T-helper 1 cell (primary cell): ENCODE measurements at regions not wholly inside any gene's neighbourhood (a gene's known extent, or its start where the extent isn't known, plus 50 kb on each side); places are given as distances from the start of the nearest gene placed in this dataset.

Experiments
- DNase-seq, 5 donors: peaks; one replicate each; pipeline ENCODE4 v3.0.0-alpha.2; 2012 to 2020

DNA sequence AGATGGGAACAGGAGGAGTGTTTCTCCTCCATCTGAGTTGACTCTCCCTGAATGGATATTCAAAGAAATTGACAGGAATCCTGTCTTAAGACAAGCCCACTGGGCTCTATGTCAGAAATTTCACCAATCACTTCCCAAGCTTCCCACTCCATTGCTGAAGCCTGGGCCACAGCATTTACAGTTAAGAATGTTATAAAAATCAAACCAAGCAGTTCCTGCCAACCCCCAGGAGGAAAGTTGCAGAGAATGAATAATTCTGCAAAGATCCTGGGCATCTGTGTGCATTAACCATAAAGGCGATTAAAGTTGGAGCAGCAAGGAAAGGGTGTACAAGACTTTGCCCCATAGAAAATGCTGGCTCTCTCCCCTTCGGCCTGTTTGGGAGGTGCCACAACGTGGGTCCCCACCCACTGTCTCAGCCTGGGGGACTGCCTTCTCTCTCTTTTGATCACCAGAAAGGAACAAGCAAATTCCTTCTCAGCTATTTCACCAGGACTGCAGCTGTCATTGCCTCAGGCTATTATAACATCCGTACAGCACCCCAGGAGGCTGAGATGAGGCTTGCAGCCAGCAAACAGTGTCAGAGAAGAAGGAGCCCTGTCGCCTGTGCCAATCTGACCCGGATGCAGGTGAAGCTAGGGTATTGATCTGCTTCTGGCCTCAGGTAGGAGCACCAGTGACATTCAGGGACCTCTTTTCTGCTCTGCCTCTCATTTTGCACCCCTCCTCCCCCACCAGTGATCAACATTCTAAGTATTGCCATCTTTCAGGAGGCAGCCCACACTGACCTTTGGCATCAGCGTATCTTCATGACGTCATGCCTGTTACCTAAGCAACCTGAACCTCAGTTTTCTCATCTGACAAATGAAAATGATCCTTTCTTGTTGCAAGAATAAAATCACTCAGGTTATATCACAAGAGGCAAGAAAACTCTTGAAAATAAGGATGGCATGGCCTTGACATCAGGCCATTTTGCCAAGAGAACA, 219.0 kb downstream of the SH3BP4 start:
- no peak for DNase-seq

DNA sequence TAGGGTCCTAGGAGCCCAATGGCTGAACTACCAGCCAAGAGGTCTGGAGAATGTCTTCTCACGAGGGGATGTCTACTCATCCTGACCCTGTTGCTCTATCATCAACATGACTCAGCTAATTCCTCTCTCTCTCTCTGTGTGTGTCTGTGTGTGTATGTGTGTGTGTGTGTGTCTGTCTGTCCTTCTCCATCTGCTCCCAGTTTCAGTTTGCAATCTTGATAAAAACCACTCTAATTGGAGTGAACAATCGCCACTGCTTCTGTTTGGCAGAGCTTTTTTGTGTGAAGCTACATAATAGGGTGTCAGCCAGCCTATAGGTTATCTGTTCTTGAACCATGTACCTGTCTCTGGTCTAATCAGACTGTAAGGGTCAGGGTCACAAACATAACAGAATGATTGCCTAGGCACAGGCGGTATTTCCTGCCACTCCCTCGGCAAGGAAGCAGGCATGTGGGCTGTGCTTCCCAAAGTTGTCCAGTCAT, 219.8 kb downstream of the SH3BP4 start:
- no peak for DNase-seq

DNA sequence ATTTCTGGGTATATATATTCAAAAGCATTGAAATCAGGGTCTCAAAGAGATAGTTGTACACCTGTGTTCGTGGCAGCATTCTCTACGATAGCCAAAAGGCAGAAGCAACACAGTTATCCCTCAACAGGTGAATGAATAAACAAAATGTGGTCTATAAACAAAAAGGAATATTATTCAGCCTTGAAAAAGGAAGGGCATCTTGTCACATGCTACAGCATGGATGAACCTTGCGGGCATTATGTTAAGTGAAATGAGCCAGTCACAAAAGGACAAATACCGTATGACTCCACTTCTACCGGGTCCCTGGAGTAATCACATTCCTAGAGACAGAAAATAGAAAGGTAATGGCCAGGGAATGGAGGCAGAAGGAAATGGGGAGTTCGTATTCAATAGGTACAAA, 228.8 kb downstream of the SH3BP4 start:
- DNase-seq, result no peak

DNA sequence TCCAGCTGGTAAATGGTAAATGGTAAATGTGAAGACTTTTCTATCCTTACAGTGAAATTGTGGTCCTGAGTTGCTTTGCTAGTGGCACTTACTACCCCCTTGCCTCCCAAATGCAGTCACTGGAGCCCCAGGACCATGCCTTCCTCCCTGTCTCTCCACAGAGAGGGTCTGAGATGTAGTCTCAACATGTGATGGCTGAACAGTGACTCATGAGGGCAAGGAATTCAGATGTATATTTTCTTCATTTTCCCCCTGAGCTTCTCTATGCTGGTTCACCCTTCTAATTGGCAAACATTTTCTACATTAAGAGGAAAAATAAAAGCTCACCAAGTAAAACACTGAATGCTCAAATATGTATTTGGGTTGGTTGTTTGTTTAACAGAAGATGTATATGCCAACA, 232.0 kb downstream of the SH3BP4 start:
- no peak for DNase-seq

DNA sequence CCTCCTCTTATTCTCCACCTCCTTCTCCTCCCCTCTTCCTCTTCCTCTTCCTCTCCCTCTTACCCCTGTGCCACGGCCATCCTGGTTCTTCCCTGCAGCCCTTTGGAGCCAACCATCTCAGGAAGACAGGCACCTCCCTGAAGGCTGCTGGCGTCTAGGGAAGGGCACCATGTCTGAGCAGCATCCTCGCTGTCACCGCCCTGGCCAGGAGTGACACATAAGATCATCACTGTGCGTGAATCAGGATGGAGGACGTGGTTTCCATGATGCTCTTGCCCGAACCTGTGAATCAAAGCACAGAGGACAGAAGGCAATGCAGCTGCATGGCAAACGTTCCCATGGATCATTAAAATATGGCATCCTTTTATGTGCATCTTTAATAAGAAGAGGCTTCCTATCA, 236.0 kb downstream of the SH3BP4 start:
- DNase-seq, result no peak

DNA sequence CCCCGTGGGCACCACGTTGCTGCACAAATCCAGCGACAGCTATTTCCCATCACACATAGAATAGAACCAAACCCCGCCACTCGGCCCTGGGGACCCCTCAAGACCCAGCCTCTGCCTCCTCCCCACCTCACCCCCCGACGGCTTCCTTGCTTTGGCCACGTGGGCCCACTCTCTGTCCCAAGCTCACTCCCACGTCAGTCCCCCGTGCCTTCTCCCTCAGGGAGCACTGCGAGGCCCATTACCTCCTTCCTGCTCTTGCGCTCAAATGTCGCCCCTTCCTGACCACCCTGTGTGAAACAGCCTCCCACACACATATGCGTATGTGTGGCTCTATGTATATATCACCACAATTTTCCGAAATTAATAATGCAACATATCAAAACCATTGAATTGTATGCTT, 239.7 kb downstream of the SH3BP4 start:
- no peak for DNase-seq

DNA sequence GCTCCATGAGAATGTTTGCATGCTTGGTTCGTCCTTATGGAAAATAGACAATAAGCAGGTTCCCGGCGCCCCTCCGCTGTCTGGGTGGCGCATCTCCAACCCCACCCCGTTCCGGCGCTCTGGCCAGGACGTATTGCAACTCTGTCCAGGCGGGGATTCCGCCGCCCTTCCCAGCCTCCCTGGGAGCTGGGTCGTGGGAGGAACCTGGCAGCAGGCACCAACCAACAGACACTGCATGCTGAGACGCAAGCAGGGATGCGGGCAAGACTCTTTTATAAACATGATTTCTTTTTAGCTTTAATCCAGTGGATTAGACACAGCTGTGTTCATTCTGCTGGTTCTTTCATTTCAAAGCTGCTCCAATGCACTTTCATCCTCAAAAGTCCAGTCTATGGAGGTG, 240.2 kb downstream of the SH3BP4 start:
- no peak for DNase-seq

DNA sequence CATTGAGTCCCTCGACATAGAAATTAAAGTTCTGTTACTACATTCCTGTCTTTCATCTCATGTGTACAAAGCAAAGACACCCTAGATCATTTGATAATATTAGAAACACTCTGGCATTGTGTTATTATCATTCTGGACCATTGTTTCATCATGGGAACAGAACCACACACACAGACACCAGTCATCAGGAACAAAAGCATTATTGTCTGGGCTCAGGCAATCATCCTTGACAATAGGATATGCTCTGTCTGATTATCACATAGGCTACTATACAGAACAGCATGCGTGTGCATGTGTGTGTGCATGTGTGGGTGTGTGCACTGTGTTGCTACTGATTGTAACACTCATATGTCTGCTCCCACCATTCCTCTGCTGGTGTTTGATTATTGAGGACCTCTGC, 242.5 kb downstream of the SH3BP4 start:
- no peak for DNase-seq

DNA sequence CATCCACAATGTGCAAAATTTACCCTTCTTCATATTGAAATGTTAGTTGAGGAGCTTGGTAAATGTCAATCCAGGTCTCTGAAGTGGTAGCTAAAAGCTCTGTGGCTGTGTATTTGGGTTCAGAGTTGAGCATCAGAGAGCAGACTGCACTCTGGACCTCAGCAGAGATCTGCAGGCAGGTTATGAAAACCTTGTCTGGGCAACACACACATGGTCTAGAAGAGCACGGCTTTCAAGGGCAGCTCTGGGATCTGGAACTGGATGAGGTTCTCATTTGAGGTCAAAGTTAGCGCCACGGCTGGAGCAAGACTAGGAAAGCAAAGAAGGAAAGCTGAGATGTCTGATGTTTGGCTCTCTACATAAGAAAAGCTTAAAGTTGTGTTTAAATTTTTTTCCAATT, 243.0 kb downstream of the SH3BP4 start:
- no peak for DNase-seq

DNA sequence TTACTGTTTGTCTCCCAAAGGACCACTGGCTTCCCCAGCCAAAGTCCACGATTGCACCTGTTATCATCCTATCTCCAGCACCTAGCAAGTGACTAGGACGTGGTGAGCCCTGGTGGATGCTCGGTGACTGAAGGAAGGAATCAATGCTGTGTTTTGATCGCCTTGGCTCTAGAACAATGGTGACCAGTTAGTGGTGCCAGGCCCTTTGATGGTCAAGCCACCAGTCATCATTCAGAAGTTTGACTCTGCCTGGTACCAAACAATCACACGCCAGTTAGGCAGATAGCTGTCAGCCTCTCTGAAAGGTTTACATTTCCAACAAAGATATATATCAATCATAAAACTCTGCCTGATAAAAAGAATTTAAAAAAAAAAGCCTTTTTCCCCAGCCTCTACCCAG, 244.1 kb downstream of the SH3BP4 start:
- no peak for DNase-seq

DNA sequence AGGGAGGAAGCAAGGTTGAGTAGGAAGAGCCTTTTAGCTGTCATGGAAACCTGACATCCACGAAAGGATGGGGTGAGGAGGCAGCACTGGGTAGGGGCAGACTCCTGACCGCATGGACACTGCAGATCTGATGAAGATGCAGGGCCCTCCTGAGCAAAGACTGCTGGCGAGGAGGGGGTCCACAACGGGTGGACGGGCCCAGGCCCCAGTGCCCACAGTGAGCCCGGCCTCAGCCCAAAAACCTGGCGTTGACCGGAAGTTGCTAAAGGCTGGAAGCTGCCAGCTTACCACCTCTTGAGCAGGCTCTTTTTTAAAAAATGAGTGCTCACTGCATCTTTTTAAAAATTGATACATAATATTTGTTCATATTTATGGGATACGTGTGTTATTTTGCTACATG, 247.3 kb downstream of the SH3BP4 start:
- DNase-seq, result no peak

DNA sequence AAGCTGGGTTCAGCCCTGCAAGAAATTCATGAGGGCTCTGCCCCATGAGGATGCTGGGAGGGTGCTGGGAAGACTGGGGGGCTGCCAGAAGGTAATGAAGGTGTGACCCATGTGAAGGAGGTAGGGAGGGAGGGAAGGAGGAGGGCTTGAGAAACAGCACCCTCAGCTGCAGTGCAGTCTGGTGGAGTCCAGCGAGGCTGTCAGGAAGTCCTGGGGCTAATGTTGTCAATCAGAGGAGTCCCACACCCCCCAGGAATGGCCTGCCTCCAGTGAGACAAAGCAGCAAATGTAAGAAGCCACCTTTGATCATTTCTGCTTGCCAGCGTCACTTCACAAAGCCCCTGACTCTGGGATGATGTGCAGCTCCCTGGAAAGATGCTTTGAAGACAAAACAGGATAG, 248.4 kb downstream of the SH3BP4 start:
- no peak for DNase-seq

DNA sequence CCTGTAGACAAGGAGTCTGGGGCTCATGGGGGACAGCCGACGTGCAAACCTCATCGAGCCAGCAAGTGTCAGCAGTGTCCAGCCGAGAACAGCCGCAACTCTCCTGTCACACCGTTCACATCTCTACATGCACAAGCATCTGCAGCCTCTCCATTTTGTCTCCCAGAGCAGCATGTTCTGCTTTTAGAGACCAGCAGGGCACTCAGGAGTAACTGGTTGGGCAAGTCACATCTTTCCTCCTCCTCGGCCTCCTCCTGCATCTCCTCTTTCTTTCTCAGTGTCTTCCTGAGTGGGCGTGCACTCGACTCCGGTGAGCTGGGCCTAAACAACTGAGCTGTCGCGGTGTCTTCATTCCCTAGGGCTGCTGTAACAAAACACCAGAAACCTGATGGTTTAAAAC, 249.9 kb downstream of the SH3BP4 start:
- no peak for DNase-seq

DNA sequence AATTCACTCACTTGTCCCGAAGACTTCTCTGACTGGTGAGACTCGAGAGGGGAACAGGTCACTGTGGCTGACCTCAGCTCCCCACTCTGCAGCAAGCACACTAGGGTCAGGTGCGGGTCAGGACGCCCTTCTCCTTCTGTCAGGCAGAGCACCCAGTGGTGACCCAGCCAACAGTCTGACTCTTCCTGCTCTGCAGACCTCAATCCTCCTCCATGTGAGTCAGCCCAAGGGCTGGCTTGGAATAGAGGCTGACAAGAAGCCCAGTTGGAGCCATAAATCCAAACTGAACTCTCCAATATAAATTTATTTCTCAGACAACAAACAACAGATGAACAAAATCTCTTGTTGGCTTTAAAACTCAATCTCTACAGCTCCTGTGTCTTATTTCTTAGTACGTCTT, 253.1 kb downstream of the SH3BP4 start:
- DNase-seq, result no peak

DNA sequence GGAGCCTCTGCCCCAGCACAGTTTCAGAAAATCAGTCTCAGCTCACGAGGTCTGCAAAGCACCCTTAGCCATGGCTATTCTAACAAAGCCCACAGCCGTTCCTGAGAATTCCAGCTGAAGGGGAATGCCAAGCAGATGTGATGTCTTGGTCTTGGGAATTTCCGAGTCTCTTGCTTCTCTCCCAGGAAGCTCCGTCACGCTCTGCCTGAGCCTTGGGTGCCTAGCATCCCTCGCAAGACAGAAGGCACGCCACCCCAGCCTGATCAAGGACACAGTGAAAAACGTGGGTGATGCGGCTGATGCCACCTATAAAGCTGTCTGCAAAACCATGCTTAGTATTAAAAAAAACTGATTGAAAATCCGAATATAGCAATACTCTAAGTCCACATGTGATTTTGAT, 254.6 kb downstream of the SH3BP4 start:
- no peak for DNase-seq

DNA sequence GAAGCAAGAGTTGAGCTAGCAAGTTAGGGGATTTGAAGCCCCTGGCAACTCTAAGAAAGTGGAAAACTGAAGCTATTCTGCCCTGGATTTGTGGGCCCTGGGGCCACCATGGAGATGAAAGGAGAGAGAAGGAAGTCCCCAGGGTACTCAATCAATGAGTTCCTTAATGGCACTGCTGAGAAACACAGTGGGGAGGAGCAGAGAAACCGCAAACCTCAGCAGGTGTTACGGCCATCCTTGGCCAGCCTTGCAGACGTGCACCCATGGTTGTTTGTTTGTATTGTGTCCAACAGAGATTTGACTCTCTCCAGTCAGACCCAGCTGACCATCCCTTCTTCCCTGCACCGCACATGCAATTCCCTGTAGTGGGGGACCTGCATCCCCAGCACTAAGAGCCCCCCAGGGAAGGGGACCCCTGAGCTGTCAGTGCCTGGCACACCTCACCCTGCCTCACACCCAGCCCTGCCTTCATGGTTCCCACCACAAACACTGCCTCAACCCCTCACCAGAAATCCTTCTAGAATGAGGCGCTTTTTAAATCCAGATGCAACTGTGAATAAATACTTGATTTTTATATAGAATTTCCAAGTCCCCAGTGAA, 255.3 kb downstream of the SH3BP4 start:
- DNase-seq, result no peak

DNA sequence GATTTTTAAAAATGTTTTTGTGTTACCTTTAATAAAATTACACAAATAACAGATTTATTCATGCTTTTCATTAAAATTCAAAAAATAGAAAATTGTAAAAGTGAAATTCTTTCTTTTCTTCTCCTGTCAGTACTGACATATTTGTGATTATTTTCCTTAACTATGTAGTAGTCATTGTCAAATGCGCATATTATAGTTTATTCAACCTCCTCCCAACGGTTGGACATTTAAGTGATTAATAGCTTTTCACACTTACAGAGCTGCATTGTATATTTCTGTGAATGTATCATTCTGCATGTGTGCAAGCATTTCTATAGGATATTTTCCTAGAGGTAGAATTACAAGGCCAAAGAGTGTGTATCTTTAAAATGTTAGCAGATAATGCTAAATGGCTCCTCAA, 259.2 kb downstream of the SH3BP4 start:
- no peak for DNase-seq

DNA sequence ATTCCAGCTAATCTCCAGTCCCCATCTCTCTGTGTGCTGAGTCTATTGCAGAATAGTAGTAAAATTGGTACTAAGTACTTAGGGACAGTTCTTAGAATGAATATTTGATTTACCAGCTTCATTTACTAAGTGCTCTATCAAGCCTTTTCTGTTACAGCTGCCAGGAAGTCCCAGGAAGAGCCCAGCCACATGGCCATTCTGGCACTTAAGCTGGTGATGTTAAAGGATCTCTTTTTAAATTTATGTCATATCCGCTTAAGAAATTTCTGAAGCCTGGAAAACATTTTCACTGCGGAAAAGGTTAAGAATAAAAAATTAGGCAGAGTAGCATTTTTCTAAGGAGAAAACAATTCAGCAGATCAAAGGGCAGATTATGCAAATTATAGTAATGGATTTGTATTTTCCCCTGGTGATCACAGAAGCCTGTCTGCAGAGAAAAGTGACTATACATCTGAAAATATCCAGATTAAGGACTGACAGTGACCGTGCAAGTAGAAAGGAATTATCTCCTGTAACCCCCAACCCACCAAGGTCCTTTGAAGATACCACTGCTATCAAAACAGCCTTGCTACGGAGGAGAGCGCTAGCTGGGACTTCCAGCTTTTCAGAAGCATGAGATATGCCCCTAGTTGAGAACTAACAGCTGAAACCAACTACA, 260.8 kb downstream of the SH3BP4 start:
- no peak for DNase-seq

DNA sequence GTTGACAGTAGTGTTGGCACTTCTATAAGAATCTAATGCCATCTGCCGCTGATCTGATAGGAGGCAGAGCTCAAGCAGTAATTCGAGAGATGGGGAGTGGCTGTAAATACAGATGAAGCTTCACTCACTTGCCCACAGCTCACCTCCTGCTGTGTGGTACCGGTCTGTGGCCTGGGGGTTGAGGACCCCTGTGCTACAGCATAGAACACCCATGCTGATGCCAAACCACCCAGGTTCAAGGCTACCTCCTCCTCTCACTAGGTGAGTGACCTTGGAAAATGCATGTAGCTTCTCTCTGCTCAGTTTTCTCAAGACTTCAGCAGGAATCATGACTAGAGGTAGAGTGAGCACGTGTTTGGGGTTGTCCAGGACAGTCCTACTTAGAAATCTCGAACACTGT, 263.4 kb downstream of the SH3BP4 start:
- DNase-seq, result no peak

DNA sequence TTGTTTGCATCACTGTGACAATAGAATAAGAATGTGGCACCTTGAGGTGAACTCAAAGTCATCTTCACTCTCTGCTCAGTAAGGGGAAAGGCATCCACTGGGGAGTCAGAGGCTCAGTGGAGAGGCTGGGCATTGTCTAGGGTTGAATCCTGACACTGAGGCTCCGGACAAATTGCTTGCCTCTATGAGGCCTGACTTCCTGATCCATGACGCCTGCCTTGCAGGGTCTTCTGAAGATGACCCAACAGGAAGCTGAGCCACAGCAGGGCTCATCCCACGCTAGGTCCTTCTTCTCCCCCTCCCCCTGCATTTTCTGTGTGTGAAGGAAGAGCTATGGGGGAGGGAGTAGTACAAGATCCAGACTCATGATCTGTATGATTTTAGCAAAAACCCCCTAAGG, 265.1 kb downstream of the SH3BP4 start:
- no peak for DNase-seq

DNA sequence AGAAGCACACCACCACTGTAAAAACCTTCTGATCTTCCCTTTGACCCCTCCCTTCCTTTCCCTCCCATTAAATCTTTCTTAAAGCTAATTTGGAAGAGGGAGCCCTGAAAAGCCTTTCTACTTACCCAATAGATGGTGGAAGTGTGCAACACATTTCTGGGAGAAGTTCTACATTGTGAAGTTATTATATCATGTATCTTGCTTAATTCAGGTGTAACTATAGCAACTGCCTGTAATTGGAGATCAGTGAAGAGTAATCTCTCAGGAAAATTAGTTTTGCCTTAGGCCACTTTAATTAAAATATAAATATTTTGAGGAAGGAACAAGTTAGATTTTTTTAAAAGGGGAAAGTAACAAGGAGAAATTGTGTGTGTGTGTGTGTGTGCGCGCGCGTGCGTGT, 266.0 kb downstream of the SH3BP4 start:
- no peak for DNase-seq

DNA sequence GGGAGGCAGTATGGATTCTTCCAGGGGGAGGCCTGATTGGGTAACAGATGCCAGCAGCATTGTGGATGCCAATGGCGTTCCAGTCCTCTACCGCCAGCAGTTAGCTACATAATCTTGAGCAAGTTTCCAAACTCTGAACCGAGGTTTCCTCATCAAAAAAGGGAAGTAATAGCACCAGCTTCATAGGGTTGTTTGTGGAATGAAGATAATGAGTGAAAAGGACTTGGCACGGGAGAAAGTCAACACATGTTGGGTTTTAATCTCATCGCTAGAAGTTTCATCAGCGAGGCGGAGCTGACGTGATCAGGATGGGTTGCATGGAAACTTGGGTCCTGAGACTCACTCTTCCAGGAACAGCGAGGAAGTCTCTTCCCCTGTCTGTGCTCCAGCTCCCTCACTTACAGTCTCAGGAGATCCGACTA, 266.7 kb downstream of the SH3BP4 start:
- DNase-seq, result no peak

DNA sequence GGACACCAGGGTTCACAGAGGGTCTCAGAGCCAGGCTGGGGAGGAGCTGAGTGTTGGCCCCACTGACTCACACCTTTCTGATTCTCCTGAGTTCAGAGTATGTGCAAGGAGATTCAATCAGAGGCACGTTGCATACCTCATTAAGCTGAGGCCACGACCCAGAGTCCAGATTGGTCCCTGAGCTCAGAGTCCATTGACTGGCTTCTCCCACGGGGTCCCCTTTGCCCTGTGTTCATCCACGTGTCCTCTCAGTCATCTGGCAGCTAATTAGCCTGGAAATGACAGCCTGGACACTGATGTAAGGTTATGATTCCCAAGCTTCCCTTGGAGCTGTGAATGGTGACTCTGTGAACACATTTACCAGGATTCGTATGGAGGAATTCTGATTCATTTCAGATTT, 267.2 kb downstream of the SH3BP4 start:
- DNase-seq, result no peak

DNA sequence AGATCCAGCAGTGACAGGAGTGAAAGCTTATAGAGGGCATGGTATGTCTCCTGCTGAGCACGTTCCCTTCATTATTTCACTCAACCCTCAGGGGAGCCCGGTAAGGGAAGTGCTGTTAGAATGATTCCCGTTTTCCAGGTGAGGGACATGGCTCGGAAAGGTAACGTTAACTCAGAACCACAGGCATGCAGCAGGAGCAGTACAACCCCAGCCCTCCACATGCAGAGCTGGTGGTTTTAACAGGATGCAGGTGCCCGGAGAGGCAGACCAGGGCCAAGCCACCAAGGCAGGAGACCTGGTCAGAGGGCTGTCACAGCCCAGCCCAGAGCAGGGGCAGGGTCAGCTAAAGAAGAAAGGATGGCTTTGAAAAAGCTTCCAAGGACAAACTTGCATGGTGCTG, 268.5 kb downstream of the SH3BP4 start:
- DNase-seq, result no peak
